MCF 10A (cell line): ENCODE measurements at regions not wholly inside any gene's neighbourhood (a gene's known extent, or its start where the extent isn't known, plus 50 kb on each side); places are given as distances from the start of the nearest gene placed in this dataset. TPM values are rescaled to one million over a fixed set of nuclear protein-coding genes. Genes with fewer than 3 reads are reported as not detected.

ENCODE experiments used
- BruUV-seq: library from RNA; stranded (reverse); fragments of 400-500 nt; replicated peaks from 2 replicates; lab custom pipeline; 2021; lab: Mats Ljungman, UMichigan
- CTCF ChIA-PET: fragments of 300-600 bp; sonication (Branson Sonifier 250); formaldehyde crosslinking; extraction: SDS; loops from one replicate; lab custom pipeline; 2021; ENCODE audit warnings: antibody characterized with exemption, inconsistent platforms; lab: Yijun Ruan, JAX
- POLR2A ChIA-PET: fragments of 300-600, 350-650 bp; sonication (Branson Sonifier 250); formaldehyde crosslinking; extraction: SDS; loops from one replicate; lab custom pipeline; 2020; ENCODE audit warnings: antibody characterized with exemption, inconsistent platforms; lab: Yijun Ruan, JAX
- DNase-seq: peaks from one replicate; pipeline ENCODE4 v3.0.0-alpha.2; 2018; ENCODE audit not compliant: unreplicated experiment
- H3K27ac Mint-ChIP-seq: one replicate; pipeline ENCODE4 v1.8.0; 2022; ENCODE audit warnings: mild to moderate bottlenecking, low read depth, mixed read lengths; ENCODE audit not compliant: unreplicated experiment
- H3K27me3 Mint-ChIP-seq: one replicate; pipeline ENCODE4 v1.8.0; 2022; ENCODE audit warnings: mixed read lengths; ENCODE audit not compliant: insufficient read depth, unreplicated experiment
- H3K36me3 Mint-ChIP-seq: one replicate; pipeline ENCODE4 v1.8.0; 2022; ENCODE audit warnings: mild to moderate bottlenecking, moderate library complexity, mixed read lengths; ENCODE audit not compliant: insufficient read depth, unreplicated experiment
- H3K4me1 Mint-ChIP-seq: one replicate; pipeline ENCODE4 v1.8.0; 2022; ENCODE audit warnings: mixed read lengths; ENCODE audit not compliant: insufficient read depth, unreplicated experiment
- H3K4me3 Mint-ChIP-seq: one replicate; pipeline ENCODE4 v1.8.0; 2022; ENCODE audit warnings: mild to moderate bottlenecking, moderate library complexity, mixed read lengths; ENCODE audit not compliant: unreplicated experiment
- H3K9me3 Mint-ChIP-seq: one replicate; pipeline ENCODE4 v1.8.0; 2022; ENCODE audit warnings: mixed read lengths; ENCODE audit not compliant: unreplicated experiment
- CTCF ChIP-seq: fragments of 200-600 bp; IDR thresholded peaks from one replicate; pipeline ENCODE4 v1.8.0; 2022; ENCODE audit warnings: antibody characterized with exemption, mild to moderate bottlenecking; ENCODE audit not compliant: unreplicated experiment
- intact Hi-C: fragments of 100-400 bp; cut with micrococcal nuclease; formaldehyde crosslinking; loops from 2 replicates; pipeline ENCODE4 v1.14.1; 2022
- microRNA-seq: library from miRNA; unstranded; fragments of <30 nt; microRNA quantifications from one replicate; pipeline ENCODE4 v1.2.0, GENCODE V29; 2022

- Mint-ChIP-seq H3K4me1 (no peaks in the 10 kb centered on the region), H3K27ac (no peak overlapping the region), H3K4me3 (no peak overlapping the region), H3K36me3 (no peaks in the 10 kb centered on the region), H3K9me3 (no peaks in the 10 kb centered on the region), H3K27me3 (peaks cover 95% of the 10 kb centered on the region)
- intact Hi-C loops, result no loop called here
- DNase-seq, result no peak
- no peak for TF ChIP-seq CTCF
- ChIA-PET POLR2A (interaction anchor here (0.7 to 0.9 kb wide), 3 partner anchors 12 to 720 kb away, joined by 3 to 4 read pairs (median 4); no protein-coding TSS in a partner anchor), CTCF (interaction anchor here (0.6 to 1.1 kb wide), 2 partner anchors 31 to 125 kb away, joined by 3 read pairs; no protein-coding TSS in a partner anchor)
- no TSS peak for BruUV-seq
These were observed 52.8 kb upstream of the ZBTB40 start for GRCh38 chr1:22398656-22399420.

GRCh38 chr1:22399421-22400091 lies 52.1 kb upstream of the ZBTB40 start:
- ChIA-PET CTCF (interaction anchor here (0.6 to 1.1 kb wide), 2 partner anchors 31 to 126 kb away, joined by 3 read pairs; no protein-coding TSS in a partner anchor), POLR2A (interaction anchor here (0.7 kb wide), 1 partner anchor 720 kb away, joined by 4 read pairs; no protein-coding TSS in a partner anchor)
- Mint-ChIP-seq H3K27ac (no peak overlapping the region), H3K4me1 (no peaks in the 10 kb centered on the region), H3K9me3 (no peaks in the 10 kb centered on the region), H3K27me3 (peaks cover 95% of the 10 kb centered on the region), H3K36me3 (no peaks in the 10 kb centered on the region), H3K4me3 (no peak overlapping the region)
- no peak for DNase-seq
- TF ChIP-seq CTCF, result no peak
- intact Hi-C loops, result no loop called here
- no TSS peak for BruUV-seq

Small RNA genes in the stretch of these regions (microRNA-seq; reads per million reads assigned to microRNA genes)
- gene MIR4418, result not detected
